Left cardiac atrium (tissue), 4 donors: ENCODE measurements at regions not wholly inside any gene's neighbourhood (a gene's known extent, or its start where the extent isn't known, plus 50 kb on each side); places are given as distances from the start of the nearest gene placed in this dataset.
"Not testable (repeated sequence)": the region's sequence is repeated elsewhere in the genome, so short reads cannot be mapped to it uniquely, and the experiment has no call there.

Experiments used
- ATAC-seq, 2 donors: fragments of 200-7000 bp; cut with Tn5 transposase; one replicate each; pipeline ENCODE4 v1.9.1; 2020; ENCODE audit warnings: mild to moderate bottlenecking in 2 of 2, moderate library complexity in 2 of 2
- DNase-seq: peaks from one replicate; pipeline ENCODE4 v3.0.0-alpha.2; 2020
- intact Hi-C, 2 donors: fragments of 100-400 bp; cut with DNase I; formaldehyde crosslinking; loops; one replicate each; pipeline versions ENCODE4 v1.14.1 to v1.15.1; 2022 to 2023
- donor health status: DM: no; HTN: yes; CAD: no.
- donor health status: DM: no; HTN: yes; CAD: no; lungs with severe emphysema.
- donor health status: DM: yes; HTN: yes; CAD: no.
- donor health status: Dilated cardiomyopathy.

GRCh38 chr14:37819155-37820015 is 224.0 kb downstream of the TTC6 start:
- ATAC-seq (peak; percentile 30 to 72), DNase-seq (no peak)
- intact Hi-C loops, result no loop called here

- intact Hi-C loops, ATAC-seq, DNase-seq: not testable (repeated sequence)
These were observed 225.4 kb downstream of the TTC6 start for GRCh38 chr14:37820810-37821209.

DNA sequence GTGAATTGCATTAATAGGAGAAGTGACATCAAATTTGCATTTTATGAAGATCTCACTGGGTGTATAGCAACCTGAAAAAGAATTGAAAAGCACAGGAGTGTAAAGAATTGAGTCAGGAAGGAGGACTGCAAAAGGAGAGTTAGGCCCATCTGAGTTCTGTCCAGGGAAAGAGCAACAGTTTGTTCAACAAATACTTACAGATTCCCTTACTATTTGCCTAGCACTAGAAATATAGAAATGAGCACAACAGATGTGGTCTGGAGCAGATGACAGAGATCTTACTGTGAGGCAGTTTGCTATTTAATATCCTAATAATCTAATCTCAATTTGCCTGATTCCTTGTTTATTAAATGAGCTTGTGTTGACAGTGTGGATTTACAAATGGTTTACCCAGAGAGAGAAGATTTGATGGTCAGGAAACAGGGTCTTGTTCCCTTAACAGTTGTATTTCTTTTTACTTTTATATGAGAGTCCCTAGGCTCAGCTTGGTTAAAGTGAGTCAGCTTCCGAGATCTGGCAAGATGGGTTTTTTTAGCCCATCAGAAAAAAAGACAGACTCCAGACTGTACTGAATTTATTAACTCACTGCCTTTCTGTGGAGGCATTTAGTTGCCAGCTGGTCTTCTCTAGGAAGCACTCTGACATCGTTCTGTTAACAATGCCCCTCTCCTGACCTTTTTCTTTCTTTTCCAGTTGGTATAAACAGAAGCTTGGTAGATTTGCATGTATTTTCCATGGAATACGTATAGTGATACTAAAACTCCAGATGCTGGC is 229.7 kb downstream of the TTC6 start:
- no peak for DNase-seq
- no peak for ATAC-seq
- intact Hi-C loops, result no loop called here

DNA sequence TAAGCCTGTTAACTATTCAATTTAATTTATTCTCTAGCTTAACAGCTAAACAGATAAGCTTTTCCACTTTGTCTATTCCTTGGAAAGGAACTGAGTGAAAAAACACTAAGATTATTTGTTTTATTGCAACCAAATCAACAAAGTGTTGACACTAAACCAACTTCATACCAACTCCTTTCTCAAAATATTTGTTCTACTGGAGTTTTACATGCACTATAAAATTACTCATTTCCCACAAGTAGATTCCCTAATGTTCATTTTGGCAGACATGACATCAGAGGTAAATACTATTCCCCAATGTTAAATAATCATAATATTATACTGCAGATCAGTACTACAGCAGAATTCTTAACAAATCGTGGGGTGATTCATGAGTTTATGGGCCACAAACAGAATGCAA is 231.4 kb downstream of the TTC6 start:
- intact Hi-C loops, result no loop called here
- no peak for DNase-seq
- no peak for ATAC-seq

- intact Hi-C loops, result no loop called here
- no peak for ATAC-seq
- no peak for DNase-seq
These were observed 234.8 kb downstream of the TTC6 start for GRCh38 chr14:37830271-37830670.

- DNase-seq (no peak), ATAC-seq (no peak)
- intact Hi-C loops, result no loop called here
These were observed 238.8 kb downstream of the TTC6 start for GRCh38 chr14:37834275-37834674.

GRCh38 chr14:37838778-37839177 is 243.3 kb downstream of the TTC6 start:
- intact Hi-C loops, DNase-seq, ATAC-seq: not testable (repeated sequence)

DNA sequence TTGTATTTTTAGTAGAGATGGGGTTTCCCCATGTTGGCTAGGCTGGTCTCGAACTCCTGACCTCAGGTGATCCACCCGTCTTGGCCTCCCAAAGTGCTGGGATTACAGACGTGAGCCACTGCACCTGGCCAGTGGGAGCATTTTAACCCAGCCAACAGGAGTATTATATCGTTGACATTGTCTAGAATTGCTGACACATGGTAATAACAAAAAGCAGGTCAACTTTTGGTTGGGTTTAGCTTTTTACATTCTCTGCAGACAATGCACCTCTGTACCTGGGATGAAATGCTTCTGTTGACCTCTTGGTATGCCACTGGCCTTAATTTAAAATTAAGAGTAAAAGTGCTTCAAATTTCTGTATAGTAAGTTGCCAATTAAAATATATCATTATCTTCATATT is 245.6 kb downstream of the TTC6 start:
- DNase-seq, ATAC-seq, intact Hi-C loops: not testable (repeated sequence)

- intact Hi-C loops, result no loop called here
- no peak for DNase-seq
- no peak for ATAC-seq
These were observed 246.7 kb downstream of the TTC6 start for GRCh38 chr14:37842106-37842505.

DNA sequence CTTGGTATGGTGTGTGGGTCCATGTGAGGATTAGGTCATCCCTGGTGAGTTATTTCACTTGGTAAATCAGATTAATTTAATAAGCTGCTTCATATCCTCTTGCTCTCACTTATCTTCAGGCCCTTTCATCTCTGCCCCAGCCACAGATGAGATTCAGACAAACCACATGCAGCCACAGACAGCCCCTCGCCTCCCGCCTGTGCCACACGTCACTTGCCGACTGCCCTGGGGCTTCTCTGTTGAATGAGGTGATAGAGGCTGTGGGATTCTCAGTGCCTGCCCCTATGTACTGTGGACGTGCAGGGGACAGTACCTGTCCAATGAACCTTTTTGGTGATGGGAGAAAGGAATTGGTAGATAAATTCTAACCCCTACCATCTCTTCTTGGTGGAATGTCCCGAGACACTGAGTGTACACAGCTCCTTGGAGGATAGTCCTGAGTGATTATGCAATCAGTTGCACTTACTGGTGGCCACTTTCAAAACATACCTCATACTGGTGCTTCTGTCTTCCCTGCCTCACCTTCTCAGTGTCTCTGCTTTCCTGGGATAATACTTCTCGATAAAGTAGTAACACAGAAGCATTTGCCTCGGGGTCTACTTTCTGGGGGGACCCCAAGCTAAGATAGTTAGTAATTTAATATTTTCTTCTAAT is 248.7 kb downstream of the TTC6 start:
- ATAC-seq (no peak), DNase-seq (no peak)
- intact Hi-C loops, result no loop called here

GRCh38 chr14:37844614-37845013 is 249.2 kb downstream of the TTC6 start:
- DNase-seq (no peak), ATAC-seq (no peak)
- intact Hi-C loops, result no loop called here

- intact Hi-C loops, result no loop called here
- ATAC-seq (no peak), DNase-seq (no peak)
These were observed 253.7 kb downstream of the TTC6 start for GRCh38 chr14:37848985-37849621.

DNA sequence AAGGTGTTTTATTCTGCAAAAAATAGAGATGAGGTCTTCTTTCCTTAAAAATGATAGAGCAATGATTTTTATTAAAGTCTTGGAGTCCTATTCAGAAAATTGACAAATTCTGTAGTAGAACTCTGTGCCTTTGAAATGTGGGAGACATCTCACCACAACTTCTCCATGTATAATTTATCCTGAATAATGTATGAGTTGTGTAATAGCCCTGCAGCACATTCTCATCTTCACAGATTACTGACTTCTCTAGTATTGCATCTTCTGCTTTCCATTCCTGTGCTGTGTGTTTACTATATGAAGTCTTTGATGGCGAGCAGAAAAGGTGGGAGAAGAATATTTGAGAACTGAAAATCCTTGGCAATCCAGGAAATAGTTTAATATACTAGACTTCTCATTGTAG is 255.6 kb downstream of the TTC6 start:
- DNase-seq (no peak), ATAC-seq (no peak)
- intact Hi-C loops, result no loop called here

GRCh38 chr14:37855871-37856270 is 260.4 kb downstream of the TTC6 start:
- no peak for ATAC-seq
- intact Hi-C loops, result no loop called here
- no peak for DNase-seq

GRCh38 chr14:37857774-37858266 is 262.4 kb downstream of the TTC6 start:
- intact Hi-C loops, result no loop called here
- DNase-seq (no peak), ATAC-seq (no peak)

DNA sequence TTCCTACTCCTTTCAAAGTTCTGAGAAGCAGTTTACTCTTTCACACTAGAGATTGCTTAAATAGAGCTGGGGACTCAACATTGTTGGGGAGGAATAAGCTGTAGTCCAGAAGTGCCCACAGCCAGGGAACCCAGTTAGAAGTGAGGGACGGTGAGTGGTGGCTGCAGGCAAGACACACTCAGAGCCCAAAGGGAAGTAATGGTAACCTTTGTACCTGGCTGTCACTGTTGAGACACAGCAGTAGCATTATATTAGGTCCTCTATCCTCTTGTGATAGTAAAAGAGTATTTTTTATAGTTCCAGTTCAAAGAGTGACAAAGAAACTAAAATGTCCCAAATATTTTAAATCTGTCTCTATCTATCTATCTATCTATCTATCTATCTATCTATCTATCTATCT is 263.3 kb downstream of the TTC6 start:
- intact Hi-C loops, result no loop called here
- DNase-seq, result no peak
- no peak for ATAC-seq

DNA sequence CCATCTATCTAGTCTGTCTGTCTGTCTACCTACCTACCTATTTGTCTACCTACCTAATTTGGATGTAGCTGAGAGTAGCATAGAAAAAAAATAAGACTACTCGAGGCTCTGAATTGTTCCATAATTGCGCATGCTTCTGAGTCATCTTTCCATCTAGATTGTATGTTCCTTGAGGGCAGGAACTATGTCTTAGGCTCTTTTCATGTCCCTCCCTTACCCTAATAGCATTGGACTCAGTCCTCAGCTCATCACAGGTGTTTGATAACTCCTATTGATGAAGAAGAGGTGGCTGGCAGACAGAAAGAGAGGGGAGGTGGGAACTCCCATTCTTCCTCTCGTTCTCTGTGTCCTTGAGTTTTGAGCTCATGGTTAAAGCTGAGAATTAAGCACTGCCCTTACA is 263.7 kb downstream of the TTC6 start:
- DNase-seq (no peak), ATAC-seq (no peak)
- intact Hi-C loops, result no loop called here

DNA sequence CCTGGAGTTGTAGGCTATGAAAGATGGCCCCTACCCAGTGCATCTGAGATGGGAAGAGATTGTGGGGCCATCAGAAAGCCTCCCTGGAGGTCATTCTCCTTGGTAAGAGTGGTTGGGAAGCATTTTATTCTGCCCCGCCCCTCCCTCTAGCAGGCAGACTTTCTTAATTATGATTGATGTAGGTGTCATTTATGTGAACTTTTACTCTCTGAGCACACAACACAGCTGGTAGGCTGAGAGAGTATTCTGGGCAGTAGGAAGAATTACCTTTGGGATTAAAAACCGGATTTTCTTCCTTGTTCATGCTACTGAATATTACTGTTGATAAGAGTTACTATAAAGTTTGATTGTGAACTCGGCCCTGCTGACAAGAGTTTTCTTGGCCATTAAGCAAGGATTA is 266.8 kb downstream of the TTC6 start:
- intact Hi-C loops, result no loop called here
- DNase-seq, result no peak
- no peak for ATAC-seq

- no peak for DNase-seq
- ATAC-seq, result no peak
- intact Hi-C loops, result no loop called here
These were observed 268.7 kb downstream of the TTC6 start for GRCh38 chr14:37864128-37864527.
